ENCODE measurements at regions not wholly inside any gene's neighbourhood (a gene's known extent, or its start where the extent isn't known, plus 50 kb on each side); places are given as distances from the start of the nearest gene placed in this dataset.
A peak's percentile ranks its signal among the peaks of the same experiment; 100 is the strongest.

DNA sequence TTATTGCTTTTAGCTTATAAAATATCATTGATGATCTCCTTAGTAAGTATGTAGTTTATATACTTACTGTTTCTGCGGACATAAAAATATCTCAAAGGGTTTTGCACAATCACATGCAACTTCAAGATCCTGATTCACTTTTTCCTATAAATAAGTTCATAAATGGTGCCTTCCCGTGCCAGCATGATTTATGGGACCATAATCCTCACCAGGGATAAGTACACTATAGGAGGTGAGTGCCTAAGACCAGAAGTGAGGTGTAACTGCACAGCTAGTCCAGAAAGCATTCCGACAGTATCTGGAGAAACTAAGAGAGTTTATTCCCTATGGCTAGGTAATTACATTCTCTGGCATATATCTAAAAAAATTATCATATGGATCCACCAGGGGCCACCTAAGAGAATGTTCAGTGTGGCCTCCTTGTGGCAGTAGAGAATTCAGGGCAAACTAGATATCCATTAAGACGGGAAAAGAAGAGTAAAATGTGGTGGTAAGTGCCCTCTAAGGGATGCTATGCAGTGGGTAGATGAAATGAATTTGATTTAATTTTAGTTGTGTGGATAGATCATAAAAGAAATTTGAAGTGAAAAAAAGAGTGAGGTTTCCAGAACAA lies 402.5 kb upstream of the SLC24A2 start:
- no peak for DNase-seq

DNA sequence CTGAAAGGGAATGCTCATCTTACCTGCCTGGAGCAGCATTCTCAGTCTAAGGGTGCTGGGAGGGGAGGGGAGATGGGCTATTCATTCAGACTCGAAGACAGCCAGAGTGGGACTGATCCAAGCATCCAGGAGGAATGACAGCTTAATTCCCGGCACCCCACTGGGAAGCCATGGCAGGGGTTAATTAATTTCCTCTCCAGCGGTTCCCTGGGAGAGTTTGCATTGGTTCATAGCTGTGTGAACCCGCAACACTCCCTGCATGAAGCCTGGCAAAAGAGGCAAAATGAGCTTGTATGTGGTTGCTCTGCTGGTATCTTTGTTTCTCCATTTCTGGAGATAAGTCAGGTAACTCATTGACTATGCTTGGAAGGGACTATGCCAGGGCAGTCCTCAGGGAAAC lies 401.0 kb upstream of the SLC24A2 start:
- no peak for DNase-seq

DNA sequence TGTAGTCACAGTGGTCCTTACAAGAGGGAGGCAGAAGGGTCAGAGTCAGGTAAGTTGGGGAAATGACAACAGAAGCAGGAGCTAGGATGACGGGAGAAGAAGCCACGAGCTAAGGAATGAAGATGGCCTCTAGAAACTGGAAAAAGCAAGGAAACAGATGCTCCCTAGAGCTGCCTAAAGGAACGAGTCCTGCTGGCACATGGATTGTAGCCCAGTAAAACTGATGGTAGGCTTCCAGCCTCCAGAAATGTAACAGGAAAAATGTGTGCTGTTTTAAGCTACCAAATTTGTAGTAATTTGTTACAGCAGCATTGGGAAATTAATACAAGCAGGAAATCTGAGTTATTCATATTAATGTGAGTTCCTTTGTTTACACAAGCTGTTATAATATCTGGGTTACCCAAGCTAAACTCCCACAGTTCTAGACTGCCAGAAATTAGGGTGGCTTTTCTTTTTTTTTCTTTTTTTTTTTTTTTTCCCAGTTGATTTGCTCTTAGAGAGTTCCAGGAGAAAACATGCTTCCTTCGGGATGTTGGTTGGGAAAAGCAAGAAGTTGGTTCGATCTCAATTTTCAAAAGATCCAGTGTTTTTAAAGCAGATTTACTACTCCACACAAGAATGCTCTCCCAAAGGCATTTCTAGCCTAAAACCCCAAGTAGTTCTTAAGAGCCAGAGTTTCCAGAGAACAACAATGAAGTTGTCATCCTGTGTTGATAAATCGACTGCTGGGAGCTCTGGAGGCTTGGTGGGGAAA lies 400.0 kb upstream of the SLC24A2 start:
- DNase-seq, result no peak

DNA sequence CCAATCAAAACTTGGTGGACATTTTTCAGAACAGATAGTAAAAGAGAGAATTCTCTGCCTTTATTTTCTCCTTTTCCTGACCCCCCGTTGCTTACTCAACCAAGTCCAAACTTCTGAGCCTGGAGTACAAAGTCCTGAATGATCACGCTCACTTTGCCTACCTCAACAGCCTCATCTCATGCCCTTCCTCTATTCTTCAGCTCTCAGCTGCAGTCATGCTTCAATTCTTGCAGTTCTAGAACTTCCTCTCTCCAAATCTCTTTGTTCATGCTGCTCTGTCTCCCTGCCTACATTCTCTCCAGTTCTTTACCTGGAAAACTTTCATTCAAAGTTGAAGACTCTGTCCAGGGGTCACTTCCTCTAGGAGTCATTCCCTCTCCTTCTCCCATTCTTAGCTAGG lies 398.5 kb upstream of the SLC24A2 start:
- no peak for DNase-seq

DNA sequence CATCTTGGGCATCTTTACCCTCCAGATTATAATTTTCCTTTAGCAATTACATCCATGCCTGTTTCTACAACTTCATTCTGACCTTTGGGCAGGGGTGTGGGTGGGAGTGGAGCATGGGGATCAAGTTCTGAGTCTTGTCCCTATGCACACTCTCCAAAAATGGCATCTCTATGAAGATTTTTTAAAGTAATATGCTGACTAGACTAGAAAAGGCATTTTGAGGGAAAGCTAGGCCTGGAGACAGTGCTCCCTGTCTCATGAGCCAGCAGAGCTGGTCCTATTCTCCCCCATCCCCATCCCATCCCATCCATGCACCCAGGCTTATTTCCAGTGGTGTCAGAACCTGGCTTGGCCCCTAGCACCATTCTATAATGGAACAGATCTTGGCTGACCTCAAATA lies 398.0 kb upstream of the SLC24A2 start:
- DNase-seq, result no peak

DNA sequence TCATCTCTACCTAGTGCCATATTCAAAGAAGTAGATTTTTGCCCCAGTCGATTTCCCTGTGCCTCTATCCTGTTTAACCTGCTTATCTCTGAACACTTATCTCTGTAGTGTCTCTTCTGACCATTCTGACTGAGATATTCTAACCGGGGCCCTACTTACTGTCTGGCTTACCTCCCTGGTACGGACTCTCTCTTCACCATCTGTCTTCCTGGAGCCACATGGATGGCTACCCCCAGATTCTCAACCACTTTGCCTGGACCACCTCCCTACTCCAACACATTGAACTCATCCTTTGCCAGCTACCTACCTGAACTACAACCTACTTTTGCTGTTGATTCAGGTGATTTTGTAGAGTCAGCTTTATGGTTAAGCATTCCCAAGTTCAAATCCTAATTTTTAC lies 397.4 kb upstream of the SLC24A2 start:
- DNase-seq, result no peak

DNA sequence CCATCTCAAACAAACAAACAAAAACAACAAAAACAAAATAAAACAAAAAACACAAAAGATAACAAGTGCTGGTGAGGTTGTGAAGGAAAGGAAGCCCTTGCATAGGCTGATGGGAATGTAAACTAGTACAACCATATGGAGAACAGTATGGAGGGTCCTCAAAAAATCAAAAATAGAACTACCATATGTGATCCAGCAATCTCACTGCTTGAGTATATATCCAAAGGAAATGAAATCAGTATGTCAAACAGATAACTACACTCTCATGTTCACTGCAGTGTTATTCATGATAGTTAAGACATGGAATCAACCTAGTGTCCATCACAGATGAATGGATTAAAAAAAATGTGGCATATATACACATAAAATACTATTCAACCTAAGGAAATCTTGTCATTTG lies 395.7 kb upstream of the SLC24A2 start:
- DNase-seq, result no peak

DNA sequence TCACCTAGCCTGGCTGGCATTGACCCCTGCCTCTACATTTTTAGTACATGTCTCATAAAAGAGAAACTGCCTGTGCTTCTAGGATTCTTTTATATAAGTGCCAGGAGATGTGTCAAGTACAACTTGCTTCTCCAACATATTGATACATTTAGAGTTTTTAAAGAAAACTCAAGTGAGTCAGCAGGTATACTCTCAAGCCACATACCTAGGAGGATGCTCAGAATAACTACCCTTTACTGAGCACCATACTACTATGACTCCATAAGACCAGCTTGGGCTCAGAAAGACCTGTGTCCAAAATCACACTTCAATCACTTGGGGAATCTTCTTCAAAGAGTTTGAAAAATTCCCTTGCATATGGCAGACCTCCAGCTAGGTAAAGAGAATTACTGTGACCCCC lies 389.8 kb upstream of the SLC24A2 start:
- DNase-seq, result no peak

DNA sequence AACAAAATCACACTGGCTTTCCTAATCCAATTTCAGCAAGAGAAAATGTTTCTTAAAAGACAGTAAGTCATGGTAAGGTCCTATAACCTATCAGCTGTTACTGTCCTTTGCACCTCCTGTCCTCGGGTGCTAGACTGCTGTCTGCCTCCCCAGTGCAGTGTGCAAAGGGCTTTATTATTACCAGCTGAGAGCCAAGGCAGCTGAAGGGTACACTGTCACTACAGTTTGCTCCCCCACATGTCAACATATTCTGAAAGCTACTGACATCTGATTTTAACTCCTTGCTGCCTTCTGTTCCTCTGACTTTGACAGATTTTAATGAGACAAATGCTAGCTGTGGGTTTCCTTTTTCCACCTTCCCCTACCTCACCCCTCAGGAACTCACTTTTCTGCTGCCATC lies 389.4 kb upstream of the SLC24A2 start:
- no peak for DNase-seq

DNA sequence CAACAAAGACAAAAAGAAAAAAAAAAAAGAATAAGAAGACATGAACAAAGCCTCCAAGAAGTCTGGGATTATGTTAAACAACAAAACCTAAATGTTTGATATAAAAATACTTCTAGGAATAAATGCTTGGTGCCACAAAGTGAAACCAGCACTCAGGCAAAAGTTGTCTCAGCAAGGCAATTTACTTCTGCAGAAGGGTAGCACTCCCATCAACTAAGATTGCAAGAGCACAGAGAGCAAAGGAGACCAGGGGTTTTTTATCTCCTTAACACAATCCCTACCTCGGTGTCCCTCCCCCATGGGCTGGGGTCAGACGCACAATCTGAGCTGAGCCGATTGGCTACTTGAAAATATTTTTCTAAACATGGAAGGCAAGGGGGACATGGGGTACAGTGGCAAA lies 381.3 kb upstream of the SLC24A2 start:
- DNase-seq, result no peak

DNA sequence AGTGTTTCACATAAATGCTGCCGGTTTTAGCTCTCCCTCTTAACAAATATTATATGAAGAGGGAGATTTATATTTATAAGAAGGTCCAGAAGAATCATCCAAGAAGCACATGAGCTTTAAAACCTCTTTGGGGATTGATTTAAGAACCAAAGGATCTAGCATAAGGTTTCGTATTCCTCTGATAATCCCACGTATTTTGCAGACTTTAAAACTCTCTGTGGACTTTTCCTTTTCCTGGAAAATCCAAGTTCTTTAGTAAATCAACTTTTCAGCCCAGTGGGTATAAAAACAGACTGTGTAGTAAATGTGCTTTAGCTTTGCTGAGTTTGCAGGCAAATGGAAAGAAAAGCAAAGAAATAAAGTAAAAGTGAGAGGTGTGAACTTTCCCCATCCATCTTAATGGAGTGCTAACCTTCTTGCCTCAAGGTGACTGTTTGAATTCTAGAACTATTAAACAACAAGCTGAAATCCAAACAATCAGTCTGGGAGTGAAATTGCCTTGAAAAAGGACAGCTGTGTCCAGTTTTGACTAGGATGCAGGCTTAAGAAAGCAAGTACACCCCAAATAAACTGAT lies 363.4 kb upstream of the SLC24A2 start:
- DNase-seq, result no peak

DNA sequence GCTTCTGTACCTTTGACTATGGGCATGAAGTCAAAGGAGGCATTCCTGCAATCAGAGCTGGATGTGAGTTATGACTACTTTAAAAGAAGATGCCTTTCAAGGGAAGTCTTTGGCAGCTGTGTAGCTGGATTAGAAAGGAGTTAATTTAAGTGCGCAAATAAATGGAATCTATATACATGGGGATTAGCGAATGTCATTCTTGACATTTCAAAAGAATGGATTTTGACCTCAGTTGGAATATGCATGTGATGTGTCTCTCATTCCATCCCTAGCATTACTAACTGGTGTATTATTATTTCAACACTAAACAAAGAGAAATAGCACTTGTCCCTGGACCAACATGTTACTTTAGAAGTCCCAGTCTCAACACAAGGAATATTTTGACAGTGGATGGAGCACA lies 359.6 kb upstream of the SLC24A2 start:
- DNase-seq, result no peak

DNA sequence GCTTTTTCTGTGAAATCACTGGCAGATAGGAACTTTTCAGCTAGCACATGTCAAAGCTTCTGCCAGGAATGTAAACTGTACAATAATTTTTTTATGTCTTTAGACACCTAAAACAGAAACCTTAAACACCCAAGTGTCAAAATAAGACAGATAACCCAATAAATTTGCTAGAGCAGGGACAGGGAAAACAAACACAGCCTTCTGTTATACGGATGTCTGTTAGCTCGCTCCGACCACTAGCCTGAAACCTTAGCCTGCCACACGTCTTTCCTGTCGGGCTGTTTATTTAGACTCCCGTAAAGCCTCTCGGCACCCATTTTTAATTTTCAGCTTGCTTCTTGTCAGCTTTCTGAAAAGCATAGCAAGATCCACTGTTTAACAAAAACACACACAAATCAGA lies 355.4 kb upstream of the SLC24A2 start:
- DNase-seq, result no peak

DNA sequence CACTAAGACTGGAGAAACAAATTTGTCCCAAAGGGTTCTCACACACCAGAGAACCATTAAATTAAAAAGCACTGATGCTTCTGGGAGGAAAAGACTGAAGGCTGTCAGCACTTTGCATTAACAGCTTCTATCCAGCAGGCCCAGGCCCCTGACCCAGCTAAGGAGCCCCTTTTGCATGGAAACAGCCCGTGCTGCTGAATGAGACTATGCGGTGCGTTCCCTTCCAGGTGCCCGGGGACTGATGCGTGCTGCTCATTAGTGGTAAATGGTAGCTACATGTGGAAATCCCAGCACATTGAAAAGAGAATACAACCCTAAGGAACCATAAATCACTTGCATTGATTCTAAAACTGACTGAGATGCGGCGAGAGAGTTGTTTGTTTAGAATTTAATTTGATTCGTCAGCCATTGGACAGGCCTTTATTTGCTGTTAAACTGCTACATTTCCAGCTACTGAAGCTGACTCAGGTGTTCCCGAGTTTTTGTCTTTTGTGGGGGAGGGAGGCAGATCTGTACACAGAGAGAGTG lies 351.0 kb upstream of the SLC24A2 start:
- no peak for DNase-seq

DNA sequence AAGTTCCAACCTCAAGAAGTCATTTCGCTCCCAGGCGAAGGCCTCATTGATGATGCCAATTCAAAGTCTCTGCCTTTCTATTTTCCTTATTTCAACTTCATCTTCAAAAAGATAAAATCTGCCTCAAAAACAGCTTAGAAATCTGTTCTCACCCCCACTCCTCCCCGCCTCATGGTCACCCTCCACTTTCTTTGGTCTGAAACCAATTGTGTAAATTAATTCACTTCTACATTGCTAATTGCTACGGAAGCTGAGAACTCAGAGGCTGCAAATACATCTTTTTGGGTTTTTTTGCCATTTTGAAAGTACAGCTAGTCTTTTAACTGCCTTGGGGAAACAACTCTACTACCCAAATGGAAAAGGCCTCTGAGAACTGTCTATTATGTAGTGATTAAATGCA lies 350.0 kb upstream of the SLC24A2 start:
- DNase-seq, result no peak

DNA sequence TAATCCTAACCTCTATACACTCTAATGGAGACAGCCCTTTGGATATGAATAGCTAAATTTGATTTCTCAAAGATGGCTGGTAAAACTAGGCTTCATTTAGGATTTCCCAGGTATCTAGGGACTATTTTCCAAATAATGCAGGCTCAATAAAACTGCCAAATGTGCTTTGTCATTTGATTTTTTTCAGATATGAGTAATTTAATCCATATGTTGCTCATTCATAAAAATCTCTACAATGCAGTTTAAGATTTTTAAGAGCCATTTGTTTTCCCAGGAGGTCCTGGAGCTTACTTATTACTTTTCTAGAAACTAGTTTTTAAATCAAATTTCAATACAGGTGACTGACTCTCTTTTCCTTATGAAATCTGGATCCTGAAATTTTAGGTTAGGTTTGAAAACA lies 349.3 kb upstream of the SLC24A2 start:
- no peak for DNase-seq

DNA sequence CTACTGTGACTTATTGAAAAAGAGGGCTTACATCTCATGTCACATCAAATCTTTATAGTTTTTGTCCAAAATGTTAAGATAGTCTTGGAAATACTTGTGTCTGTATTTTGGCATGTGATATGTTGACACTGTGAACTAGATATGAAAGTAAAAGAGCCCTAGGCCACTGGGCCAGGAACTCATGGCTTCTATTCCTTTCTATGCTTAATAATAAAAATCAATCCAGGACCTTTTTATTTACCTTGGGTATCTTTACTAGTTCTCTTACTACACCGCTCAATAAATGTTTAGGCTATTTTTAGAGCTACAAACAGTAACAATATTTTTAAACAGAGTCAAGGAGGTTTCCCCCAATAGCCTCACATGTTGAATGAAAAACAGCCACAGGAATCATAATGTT lies 348.6 kb upstream of the SLC24A2 start:
- DNase-seq, result no peak

DNA sequence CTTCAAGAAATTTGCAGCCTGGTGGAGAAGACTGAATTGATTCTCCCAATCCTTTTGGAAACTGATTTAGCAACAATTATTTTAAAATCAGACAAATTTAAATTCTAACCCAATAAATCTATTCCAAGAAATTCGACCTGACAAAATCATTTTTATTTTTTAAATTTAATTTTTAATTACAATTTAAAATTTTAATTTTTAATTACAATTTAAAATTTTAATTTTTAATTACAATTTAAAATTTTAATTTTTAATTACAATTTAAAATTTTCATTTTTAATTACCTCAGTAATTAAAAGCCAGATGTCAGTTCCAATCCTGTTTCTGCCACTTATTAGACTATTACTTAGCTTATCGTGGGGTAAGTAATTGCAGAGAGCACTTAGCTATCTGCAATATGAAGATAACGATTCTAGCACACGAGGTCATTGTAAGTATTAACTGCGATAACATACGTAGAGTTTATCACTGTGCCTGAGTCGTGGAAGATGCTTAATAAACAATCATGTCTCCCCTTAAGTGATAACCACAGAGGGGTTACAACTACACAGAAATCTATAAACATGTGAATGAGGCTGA lies 346.4 kb upstream of the SLC24A2 start:
- peak; percentile 4 for DNase-seq

DNA sequence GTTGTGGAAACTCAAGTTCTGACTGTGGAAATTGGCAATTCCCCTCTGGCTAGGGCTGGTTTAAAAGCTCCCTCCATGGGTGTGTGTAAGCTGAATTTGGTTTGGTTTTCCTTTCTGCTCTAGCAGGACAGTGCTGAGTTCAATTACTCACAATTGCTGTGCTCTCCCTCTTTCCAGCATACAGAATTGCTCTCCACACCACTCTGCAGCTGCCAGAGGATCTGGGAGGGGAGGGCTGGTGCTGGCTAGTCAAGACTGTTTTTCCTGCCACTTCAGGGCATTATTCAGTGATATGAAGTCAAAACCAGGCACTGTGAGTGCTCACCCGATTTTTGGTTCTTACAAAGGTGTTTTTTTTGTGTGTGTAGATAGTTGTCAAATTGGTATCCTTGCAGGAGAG lies 336.9 kb upstream of the SLC24A2 start:
- no peak for DNase-seq

DNA sequence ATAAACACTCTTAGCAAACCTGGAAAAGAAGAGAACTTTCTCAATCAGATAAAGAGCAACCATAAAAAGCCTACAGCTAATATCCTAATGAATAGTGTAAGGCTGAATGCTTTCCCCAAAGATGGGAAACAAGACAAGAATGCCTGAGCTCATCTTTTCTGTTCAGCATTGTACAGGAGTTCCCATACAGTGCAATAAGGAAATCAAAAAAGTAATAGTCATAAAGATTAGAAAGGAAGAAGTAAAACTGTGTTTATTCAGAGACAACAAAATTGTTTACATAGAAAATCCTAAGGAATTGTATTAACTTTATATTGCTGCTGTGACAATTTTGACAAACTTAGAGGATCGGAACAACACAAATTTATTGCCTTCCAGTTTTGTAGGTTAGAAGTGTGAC lies 330.7 kb upstream of the SLC24A2 start:
- no peak for DNase-seq

DNA sequence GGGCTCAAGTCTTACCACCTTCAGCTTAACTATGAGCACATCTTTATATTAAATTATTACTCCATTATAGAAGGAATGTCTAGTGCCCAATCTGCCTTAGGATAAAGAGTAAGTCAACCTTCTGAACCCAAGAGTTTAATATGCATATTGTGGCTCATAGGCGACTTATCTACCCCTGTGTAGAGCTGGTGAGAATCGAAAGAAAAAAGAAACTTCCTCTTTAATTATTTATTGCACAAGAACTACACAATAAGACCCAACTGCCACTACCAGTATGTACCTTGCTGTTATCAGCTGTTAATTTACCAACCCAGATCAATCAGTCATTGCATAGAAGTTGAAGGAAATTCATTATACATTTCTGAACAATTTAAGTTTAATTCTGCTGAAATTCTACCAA lies 329.1 kb upstream of the SLC24A2 start:
- DNase-seq, result peak; percentile 55

DNA sequence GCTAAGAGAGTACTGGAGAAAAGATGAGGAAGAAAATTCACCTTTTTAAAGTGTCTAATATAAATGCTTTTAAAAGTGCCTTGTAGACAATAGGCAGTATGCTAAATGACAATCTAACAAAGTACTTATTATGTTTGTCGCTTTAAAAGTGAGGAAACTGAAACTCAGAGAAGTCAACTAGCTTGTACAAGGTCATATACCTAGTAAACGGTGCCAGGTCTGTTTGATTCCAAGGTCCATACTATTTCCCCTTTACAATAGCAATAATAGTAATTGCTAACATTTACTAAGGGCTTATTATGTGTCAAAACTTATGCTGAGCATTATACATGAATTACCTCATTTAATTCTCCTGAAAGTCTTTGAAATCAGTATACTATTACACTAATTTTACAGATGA lies 328.6 kb upstream of the SLC24A2 start:
- no peak for DNase-seq

DNA sequence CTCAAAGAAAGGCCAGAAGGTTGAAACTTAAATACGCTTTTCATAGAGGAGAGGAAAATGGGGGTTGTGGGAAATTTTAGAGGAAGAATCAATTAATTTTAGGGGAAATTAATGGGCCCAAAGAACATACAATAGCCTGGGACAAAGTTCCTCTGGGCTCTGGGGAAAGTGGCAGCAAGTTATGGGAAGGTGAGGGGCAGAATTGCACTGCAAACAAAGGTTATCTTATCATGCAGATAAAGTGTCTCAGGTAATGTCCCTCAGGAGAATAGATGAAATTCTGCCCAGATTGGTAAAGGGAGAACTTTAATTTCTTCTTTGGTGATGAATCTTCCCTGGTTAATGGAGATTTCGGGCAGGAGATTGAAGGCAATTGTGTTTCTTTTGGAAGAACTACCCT lies 326.1 kb upstream of the SLC24A2 start:
- no peak for DNase-seq

DNA sequence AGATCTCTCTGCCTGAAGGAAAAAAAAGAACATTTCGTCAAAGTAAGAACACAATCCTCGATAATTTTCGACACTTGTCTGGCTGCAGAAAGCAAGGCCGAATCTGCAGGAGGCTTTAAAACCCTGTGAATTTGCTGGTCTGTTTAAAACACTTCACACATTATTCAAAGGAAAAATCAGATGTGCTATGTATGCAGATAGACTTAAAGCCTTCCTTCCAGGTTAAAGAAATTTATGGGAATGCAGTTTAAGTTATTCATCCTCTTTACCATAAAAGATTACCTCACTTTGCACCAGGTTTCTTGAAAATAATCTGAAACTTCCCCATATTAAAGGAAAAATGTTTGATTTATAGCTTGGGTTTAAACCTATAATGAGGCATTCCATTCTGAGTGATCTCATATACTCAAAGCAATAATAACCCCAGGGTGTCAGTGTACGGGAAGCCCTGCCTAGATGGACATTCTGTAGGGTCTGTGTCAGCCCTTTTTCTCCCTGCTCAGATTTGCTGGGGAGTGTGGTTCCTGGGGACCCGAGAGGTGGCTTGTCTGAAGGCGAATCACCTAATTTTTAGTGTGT lies 323.5 kb upstream of the SLC24A2 start:
- no peak for DNase-seq

Data from hematopoietic multipotent progenitor cell treated with erythropoietin and hydrocortisone succinate and interleukin-3 and kit ligand, for 6 days (in vitro differentiated cells).